ENCODE measurements at regions not wholly inside any gene's neighbourhood (a gene's known extent, or its start where the extent isn't known, plus 50 kb on each side); places are given as distances from the start of the nearest gene placed in this dataset.

DNA sequence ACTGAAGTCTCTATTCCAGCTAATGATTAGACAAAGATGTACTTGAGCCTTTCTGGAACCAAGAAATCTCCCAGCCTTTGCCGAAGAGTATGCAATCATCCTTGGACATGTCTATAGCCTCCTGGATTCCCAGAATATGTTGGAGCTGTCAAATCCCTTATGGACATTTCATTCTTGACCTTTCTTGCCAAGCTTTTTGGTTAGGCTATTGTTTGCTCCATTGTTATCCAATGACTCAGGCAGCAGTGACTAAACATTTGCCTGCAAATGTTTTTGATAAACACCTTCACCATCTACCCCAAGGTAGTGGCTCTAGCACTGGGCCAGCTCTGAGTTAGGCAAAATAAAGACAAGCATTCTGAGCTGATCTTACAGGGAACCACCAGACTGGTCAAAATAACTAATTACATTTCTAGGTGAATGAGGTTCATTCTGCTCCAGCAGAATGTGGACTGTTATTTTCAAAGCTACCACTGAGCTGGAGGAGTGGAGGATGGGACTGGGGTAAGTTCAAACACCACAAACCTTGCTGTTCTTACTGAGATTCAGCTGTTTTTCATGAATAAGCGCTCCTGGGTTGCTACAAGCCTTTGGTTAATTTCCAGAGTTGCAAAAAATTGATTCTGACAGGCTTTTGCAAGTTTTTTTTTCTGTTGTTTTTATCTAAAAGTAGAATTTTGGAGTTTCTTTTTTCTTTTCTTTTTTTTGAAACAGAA, 81.0 kb downstream of the TMEM270 start:
- no peak for TF ChIP-seq ZBTB8A (CRISPR knock-in tag; IDR thresholded peaks at IDR 0.05; ENCODE audit: borderline replicate concordance, low read depth)
- no peak for TF ChIP-seq PRPF4 (IDR thresholded peaks at IDR 0.05; ENCODE audit: low read depth, low read length, poor library complexity, severe bottlenecking)
- TF ChIP-seq FIP1L1 (IDR thresholded peaks at IDR 0.05; ENCODE audit: borderline replicate concordance, insufficient read depth, low read depth, low read length) = no peak
- no peak for TF ChIP-seq KMT2B (CRISPR knock-in tag; IDR thresholded peaks at IDR 0.05)
- TF ChIP-seq, protein P1, sequence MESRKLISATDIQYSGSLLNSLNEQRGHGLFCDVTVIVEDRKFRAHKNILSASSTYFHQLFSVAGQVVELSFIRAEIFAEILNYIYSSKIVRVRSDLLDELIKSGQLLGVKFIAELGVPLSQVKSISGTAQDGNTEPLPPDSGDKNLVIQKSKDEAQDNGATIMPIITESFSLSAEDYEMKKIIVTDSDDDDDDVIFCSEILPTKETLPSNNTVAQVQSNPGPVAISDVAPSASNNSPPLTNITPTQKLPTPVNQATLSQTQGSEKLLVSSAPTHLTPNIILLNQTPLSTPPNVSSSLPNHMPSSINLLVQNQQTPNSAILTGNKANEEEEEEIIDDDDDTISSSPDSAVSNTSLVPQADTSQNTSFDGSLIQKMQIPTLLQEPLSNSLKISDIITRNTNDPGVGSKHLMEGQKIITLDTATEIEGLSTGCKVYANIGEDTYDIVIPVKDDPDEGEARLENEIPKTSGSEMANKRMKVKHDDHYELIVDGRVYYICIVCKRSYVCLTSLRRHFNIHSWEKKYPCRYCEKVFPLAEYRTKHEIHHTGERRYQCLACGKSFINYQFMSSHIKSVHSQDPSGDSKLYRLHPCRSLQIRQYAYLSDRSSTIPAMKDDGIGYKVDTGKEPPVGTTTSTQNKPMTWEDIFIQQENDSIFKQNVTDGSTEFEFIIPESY (CRISPR knock-in tag; IDR thresholded peaks at IDR 0.05) = no peak
- TF ChIP-seq CTCF (CRISPR knock-in tag; IDR thresholded peaks at IDR 0.05) = no peak
- no peak for TF ChIP-seq RCOR2 (CRISPR knock-in tag; IDR thresholded peaks at IDR 0.05)
- no peak for TF ChIP-seq TEAD2 (CRISPR knock-in tag; IDR thresholded peaks at IDR 0.05)
- TF ChIP-seq, protein P2, sequence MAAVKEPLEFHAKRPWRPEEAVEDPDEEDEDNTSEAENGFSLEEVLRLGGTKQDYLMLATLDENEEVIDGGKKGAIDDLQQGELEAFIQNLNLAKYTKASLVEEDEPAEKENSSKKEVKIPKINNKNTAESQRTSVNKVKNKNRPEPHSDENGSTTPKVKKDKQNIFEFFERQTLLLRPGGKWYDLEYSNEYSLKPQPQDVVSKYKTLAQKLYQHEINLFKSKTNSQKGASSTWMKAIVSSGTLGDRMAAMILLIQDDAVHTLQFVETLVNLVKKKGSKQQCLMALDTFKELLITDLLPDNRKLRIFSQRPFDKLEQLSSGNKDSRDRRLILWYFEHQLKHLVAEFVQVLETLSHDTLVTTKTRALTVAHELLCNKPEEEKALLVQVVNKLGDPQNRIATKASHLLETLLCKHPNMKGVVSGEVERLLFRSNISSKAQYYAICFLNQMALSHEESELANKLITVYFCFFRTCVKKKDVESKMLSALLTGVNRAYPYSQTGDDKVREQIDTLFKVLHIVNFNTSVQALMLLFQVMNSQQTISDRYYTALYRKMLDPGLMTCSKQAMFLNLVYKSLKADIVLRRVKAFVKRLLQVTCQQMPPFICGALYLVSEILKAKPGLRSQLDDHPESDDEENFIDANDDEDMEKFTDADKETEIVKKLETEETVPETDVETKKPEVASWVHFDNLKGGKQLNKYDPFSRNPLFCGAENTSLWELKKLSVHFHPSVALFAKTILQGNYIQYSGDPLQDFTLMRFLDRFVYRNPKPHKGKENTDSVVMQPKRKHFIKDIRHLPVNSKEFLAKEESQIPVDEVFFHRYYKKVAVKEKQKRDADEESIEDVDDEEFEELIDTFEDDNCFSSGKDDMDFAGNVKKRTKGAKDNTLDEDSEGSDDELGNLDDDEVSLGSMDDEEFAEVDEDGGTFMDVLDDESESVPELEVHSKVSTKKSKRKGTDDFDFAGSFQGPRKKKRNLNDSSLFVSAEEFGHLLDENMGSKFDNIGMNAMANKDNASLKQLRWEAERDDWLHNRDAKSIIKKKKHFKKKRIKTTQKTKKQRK (IDR thresholded peaks at IDR 0.05; ENCODE audit: low read length) = no peak
- no peak for TF ChIP-seq MLX (CRISPR knock-in tag; IDR thresholded peaks at IDR 0.05)
- no peak for TF ChIP-seq TBL1XR1 (IDR thresholded peaks at IDR 0.05; ENCODE audit: borderline replicate concordance, low read length, partially characterized antibody)
- TF ChIP-seq ZFP36 (IDR thresholded peaks at IDR 0.05; ENCODE audit: borderline replicate concordance, low read depth, low read length, partially characterized antibody) = no peak
- no peak for TF ChIP-seq LCORL (IDR thresholded peaks at IDR 0.05)
- no peak for TF ChIP-seq LCORL (CRISPR knock-in tag; IDR thresholded peaks at IDR 0.05)
- TF ChIP-seq ZFY (CRISPR knock-in tag; IDR thresholded peaks at IDR 0.05) = no peak

All from HepG2 (cell line).